GM23248 (cell line): ENCODE measurements at regions not wholly inside any gene's neighbourhood (a gene's known extent, or its start where the extent isn't known, plus 50 kb on each side); places are given as distances from the start of the nearest gene placed in this dataset.

Experiments used
- EZH2 ChIP-seq: fragments of 200-600 bp; sonication (generic); IDR thresholded peaks from 2 replicates; pipeline ENCODE4 v1.6.1; 2018; ENCODE audit warnings: antibody characterized with exemption, mild to moderate bottlenecking; ENCODE audit not compliant: insufficient read depth, poor library complexity, severe bottlenecking
- EZH2phosphoT487 ChIP-seq: fragments of 200-600 bp; sonication (generic); IDR thresholded peaks from 2 replicates; pipeline ENCODE4 v1.6.1; 2018; ENCODE audit warnings: antibody characterized with exemption, moderate library complexity, mild to moderate bottlenecking, low read depth; ENCODE audit not compliant: insufficient read depth

- TF ChIP-seq EZH2phosphoT487 (no peak), EZH2 (no peak)
Measured at GRCh38 chr19:28403690-28404089, 809.3 kb downstream of the UQCRFS1 start.
